ENCODE measurements at regions not wholly inside any gene's neighbourhood (a gene's known extent, or its start where the extent isn't known, plus 50 kb on each side); places are given as distances from the start of the nearest gene placed in this dataset.

DNA sequence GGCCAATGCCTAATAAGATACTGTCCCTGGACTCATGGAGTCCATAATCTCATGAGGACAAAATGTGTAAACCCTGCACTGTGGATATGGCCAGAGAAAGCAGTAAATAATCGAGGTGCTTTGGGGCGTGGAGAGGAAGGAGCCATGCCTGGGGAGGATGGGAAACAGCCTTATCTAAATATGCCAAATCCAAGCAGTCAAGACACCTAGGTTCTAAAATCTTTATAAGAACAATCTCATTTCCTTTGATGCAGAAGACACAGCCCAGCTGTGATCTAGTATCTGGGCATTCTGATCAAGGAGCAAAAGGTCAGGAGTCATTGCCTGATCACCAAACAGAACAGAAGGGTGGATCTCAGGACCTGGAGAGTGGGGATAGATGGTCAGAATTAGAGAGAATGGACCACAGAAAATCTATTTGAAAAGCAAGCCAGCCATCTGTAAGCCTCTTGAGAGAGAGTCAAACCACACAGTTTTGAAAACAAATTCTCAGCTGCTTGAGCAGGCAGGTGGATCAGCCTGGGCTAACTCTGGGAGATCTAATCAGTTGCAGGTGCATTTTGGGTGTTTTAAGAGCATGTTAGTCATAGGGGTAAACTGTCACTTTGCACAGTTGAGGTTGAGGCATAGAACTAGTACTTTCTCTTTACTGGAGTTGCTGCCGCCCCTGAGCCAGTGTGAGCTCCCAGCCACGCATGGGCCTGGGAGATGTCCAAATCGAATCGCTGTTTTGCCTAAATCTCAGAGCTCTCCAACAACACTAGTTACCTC lies 130.8 kb upstream of the TNFAIP3 start:
- TF ChIP-seq, protein P1, sequence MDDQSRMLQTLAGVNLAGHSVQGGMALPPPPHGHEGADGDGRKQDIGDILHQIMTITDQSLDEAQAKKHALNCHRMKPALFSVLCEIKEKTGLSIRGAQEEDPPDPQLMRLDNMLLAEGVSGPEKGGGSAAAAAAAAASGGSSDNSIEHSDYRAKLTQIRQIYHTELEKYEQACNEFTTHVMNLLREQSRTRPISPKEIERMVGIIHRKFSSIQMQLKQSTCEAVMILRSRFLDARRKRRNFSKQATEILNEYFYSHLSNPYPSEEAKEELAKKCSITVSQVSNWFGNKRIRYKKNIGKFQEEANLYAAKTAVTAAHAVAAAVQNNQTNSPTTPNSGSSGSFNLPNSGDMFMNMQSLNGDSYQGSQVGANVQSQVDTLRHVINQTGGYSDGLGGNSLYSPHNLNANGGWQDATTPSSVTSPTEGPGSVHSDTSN (IDR thresholded peaks at IDR 0.05) = no peak
- TF ChIP-seq, protein P2, sequence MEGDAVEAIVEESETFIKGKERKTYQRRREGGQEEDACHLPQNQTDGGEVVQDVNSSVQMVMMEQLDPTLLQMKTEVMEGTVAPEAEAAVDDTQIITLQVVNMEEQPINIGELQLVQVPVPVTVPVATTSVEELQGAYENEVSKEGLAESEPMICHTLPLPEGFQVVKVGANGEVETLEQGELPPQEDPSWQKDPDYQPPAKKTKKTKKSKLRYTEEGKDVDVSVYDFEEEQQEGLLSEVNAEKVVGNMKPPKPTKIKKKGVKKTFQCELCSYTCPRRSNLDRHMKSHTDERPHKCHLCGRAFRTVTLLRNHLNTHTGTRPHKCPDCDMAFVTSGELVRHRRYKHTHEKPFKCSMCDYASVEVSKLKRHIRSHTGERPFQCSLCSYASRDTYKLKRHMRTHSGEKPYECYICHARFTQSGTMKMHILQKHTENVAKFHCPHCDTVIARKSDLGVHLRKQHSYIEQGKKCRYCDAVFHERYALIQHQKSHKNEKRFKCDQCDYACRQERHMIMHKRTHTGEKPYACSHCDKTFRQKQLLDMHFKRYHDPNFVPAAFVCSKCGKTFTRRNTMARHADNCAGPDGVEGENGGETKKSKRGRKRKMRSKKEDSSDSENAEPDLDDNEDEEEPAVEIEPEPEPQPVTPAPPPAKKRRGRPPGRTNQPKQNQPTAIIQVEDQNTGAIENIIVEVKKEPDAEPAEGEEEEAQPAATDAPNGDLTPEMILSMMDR (IDR thresholded peaks at IDR 0.05) = no peak
- no peak for TF ChIP-seq EP300 (IDR thresholded peaks at IDR 0.05)
- TF ChIP-seq, protein P3, sequence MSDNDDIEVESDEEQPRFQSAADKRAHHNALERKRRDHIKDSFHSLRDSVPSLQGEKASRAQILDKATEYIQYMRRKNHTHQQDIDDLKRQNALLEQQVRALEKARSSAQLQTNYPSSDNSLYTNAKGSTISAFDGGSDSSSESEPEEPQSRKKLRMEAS (IDR thresholded peaks at IDR 0.05) = no peak

All from A549 (cell line).